ENCODE measurements at regions not wholly inside any gene's neighbourhood (a gene's known extent, or its start where the extent isn't known, plus 50 kb on each side); places are given as distances from the start of the nearest gene placed in this dataset.

DNA sequence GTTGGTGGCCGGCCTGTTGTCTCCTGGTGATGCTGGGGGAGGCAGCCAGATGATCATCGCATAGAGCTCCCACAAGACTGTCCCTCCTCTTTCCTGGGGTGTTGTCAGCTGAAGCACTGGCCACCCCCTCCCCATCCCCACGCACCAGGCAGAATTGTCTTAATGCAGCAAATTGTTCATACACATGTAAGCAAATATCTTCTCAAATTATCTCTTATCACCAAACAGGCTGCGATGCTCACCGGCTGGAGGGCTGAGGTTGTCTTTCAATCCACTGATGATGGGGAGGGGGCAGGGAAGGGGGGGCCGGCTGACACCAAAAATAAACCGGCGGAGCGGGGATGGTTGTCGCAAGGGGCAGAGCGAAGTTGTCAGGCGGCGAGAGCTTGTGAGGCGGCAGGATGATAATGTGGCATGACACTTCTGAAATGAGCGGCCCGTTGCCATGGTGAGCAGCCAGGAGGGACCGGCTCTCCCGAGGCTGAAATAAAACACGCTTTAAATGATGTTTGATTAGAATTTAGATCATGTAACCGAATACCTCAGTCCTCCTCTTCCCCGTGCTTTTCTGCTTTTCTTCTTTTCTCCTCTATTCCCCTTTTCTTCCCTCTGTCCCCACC is 59.8 kb downstream of the MRM1 start:
- DNase-seq (ENCODE audit: low spot score in 2 of 2): no peak
- TF ChIP-seq CTCF (IDR thresholded peaks at IDR 0.05) (no peak), POLR2A (IDR thresholded peaks at IDR 0.05) (no peak)
- intact Hi-C loops (cut with DNase I; ENCODE audit: low total_unique reads): no loop called here
- no peak overlapping the region for H3K4me3 ChIP-seq (ENCODE audit: low read depth, poor library complexity, severe bottlenecking)
- 53 to 65% methylated on average over 21 of the region's 21 CpGs for WGBS, 2 donors

DNA sequence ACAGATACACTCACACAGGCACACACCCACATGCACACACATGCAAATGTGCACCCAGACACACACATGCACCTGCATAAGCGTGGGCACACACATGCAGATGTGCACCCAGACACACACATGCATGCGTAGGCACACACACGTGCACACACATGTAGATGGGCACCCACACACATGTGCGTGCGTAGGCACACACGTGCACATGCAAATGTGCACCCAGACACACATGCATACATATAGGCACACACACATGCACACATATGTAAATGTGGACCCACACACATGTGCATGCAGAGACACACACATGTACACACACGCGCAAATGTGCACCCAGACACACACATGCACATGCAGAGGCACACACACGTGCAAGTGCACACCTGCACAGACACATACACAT is 60.3 kb downstream of the MRM1 start:
- intact Hi-C loops (cut with DNase I; ENCODE audit: low total_unique reads): no loop called here
- DNase-seq (ENCODE audit: low spot score in 2 of 2): no peak
- 84 to 88% methylated on average over 9 of the region's 9 CpGs for WGBS, 2 donors

DNA sequence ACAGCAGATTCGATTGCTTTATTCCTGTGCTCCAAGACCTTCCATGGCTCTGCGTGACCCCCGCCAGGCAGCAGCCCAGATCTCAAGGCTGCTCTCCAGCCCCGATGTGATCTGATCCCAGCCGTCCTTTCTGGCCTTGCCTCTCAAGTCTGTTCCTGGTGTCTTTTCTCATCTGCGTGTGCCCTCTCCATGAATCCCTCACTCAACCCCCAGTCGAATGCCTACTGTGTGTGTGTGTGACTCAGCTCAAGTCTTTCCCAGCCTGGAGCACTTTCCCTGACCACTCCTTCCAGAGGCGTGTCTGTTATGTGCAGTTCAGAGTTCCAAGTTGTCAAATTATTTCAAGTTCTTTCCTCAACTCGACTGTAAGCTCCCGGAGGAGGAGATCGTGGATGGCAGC is 64.0 kb downstream of the MRM1 start:
- WGBS, 2 donors: 55 to 61% methylated on average over 11 of the region's 11 CpGs
- TF ChIP-seq POLR2A (IDR thresholded peaks at IDR 0.05): no peak
- no peak for TF ChIP-seq CTCF (IDR thresholded peaks at IDR 0.05)
- DNase-seq (ENCODE audit: low spot score in 2 of 2): no peak
- intact Hi-C loops (cut with DNase I; ENCODE audit: low total_unique reads): no loop called here
- no peak overlapping the region for H3K4me3 ChIP-seq (ENCODE audit: low read depth, poor library complexity, severe bottlenecking)

More for the DNA sequence above, 60.3 kb downstream of the MRM1 start:
- no peak overlapping the region for H3K4me3 ChIP-seq (ENCODE audit: low read depth, poor library complexity, severe bottlenecking)
- no peak for TF ChIP-seq CTCF (IDR thresholded peaks at IDR 0.05)
- no peak for TF ChIP-seq POLR2A (IDR thresholded peaks at IDR 0.05)

- no peak for TF ChIP-seq POLR2A (IDR thresholded peaks at IDR 0.05)
- no peak for TF ChIP-seq CTCF (IDR thresholded peaks at IDR 0.05)
- no peak overlapping the region for H3K4me3 ChIP-seq (ENCODE audit: low read depth, poor library complexity, severe bottlenecking)
- 58 to 68% methylated on average over 2 of the region's 2 CpGs for whole genome bisulfite sequencing, 2 donors
- intact Hi-C loops (cut with DNase I; ENCODE audit: low total_unique reads): no loop called here
- DNase-seq (ENCODE audit: low spot score in 2 of 2): no peak
Observed at GRCh38 chr17:36667922-36668321, 66.5 kb downstream of the MRM1 start.

DNA sequence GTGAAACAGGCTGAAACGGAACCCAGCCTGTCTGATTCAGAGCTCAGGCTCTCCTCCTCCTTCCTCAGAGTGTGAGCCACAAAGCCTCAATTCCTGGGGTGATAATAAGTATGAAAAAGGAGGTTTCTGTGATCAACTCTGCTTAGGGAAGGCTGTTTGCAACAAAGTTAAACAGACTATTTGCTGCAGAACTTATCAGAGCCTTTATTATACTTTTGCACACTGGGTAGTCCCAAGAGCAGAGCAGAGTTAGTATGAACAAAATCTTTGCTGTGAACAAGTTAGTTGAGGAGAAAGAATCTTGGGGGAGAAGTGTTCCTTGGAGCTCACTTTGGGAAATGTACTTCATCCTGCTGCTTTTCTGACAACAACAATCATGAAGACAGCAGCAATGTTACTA is 67.4 kb downstream of the MRM1 start:
- intact Hi-C loops (cut with DNase I; ENCODE audit: low total_unique reads): no loop called here
- no peak overlapping the region for H3K4me3 ChIP-seq (ENCODE audit: low read depth, poor library complexity, severe bottlenecking)
- WGBS, 2 donors: 65 to 83% methylated on average over 1 of the region's 1 CpG
- TF ChIP-seq CTCF (IDR thresholded peaks at IDR 0.05) (no peak), POLR2A (IDR thresholded peaks at IDR 0.05) (no peak)
- no peak for DNase-seq (ENCODE audit: low spot score in 2 of 2)

GRCh38 chr17:36671144-36671543 is 69.8 kb downstream of the MRM1 start:
- intact Hi-C loops (cut with DNase I; ENCODE audit: low total_unique reads): no loop called here
- TF ChIP-seq CTCF (IDR thresholded peaks at IDR 0.05): no peak
- TF ChIP-seq POLR2A (IDR thresholded peaks at IDR 0.05): no peak
- DNase-seq (ENCODE audit: low spot score in 2 of 2): no peak

More at GRCh38 chr17:36671144-36671543, 69.8 kb downstream of the MRM1 start:
- H3K4me3 ChIP-seq (ENCODE audit: low read depth, poor library complexity, severe bottlenecking): no peak overlapping the region
- WGBS, 2 donors: 65 to 68% methylated on average over 3 of the region's 3 CpGs
